Left lung (tissue), 4 donors: ENCODE measurements at regions not wholly inside any gene's neighbourhood (a gene's known extent, or its start where the extent isn't known, plus 50 kb on each side); places are given as distances from the start of the nearest gene placed in this dataset.

ENCODE experiments used
- ATAC-seq: fragments of 200-7000 bp; cut with Tn5 transposase; one replicate; pipeline ENCODE4 v1.9.1; 2020; ENCODE audit warnings: moderate library complexity
- DNase-seq, 4 donors: peaks; one replicate each; pipeline ENCODE4 v3.0.0-alpha.2; 2013 to 2020
- H3K27ac ChIP-seq, 2 donors: fragments of 200-600 bp; sonication (generic) in 1 of 2; one replicate each; pipeline versions ENCODE4 v1.5.0 to v1.8.0; 2020 to 2021
- H3K27me3 ChIP-seq, 2 donors: fragments of 200-600 bp; sonication (generic) in 1 of 2; one replicate each; pipeline versions ENCODE4 v1.5.0 to v1.8.0; 2020 to 2021
- H3K36me3 ChIP-seq, 2 donors: fragments of 200-600 bp; sonication (generic) in 1 of 2; one replicate each; pipeline versions ENCODE4 v1.5.0 to v1.8.0; 2020 to 2021
- H3K4me1 ChIP-seq, 2 donors: fragments of 200-600 bp; one replicate each; pipeline ENCODE4 v1.8.0; 2021
- H3K4me3 ChIP-seq, 2 donors: fragments of 200-600 bp; sonication (generic) in 1 of 2; one replicate each; pipeline versions ENCODE4 v1.5.0 to v1.8.0; 2020 to 2021; ENCODE audit warnings: mild to moderate bottlenecking in 1 of 2
- H3K9me3 ChIP-seq, 2 donors: fragments of 200-600 bp; sonication (generic) in 1 of 2; one replicate each; pipeline versions ENCODE4 v1.5.0 to v1.8.0; 2020 to 2021
- CTCF ChIP-seq, 2 donors: fragments of 200-600 bp; sonication (generic) in 1 of 2; IDR thresholded peaks; one replicate each; pipeline versions ENCODE4 v1.5.0 to v1.8.0; 2021; ENCODE audit warnings: antibody characterized with exemption in 2 of 2
- intact Hi-C, 2 donors: fragments of 100-400 bp; cut with DNase I; formaldehyde crosslinking; loops; one replicate each; pipeline versions ENCODE4 v1.11.2 to v1.14.2; 2022
- donor health status: DM: no; HTN: yes; CAD: no.
- donor health status: DM: no; HTN: no; CAD: no.

GRCh38 chr2:215621381-215621780 lies 185.5 kb upstream of the FN1 start:
- no peak for ATAC-seq
- intact Hi-C loops = no loop called here
- no peak overlapping the region for H3K27ac ChIP-seq
- no peak for TF ChIP-seq CTCF (IDR thresholded peaks at IDR 0.05)
- H3K27me3 ChIP-seq = no peaks in the 10 kb centered on the region
- H3K36me3 ChIP-seq = no peaks in the 10 kb centered on the region
- peaks cover 9 to 22% of the 10 kb centered on the region in 2 donors for H3K4me1 ChIP-seq
- H3K9me3 ChIP-seq = no peaks in the 10 kb centered on the region
- H3K4me3 ChIP-seq = no peak overlapping the region
- DNase-seq = no peak

- intact Hi-C loops = no loop called here
- ATAC-seq (no peak), DNase-seq (no peak)
- no peak overlapping the region for H3K27ac ChIP-seq
- peaks cover 9 to 22% of the 10 kb centered on the region in 2 donors for H3K4me1 ChIP-seq
- no peaks in the 10 kb centered on the region for H3K36me3 ChIP-seq
- H3K27me3 ChIP-seq = no peaks in the 10 kb centered on the region
- H3K4me3 ChIP-seq = no peak overlapping the region
- H3K9me3 ChIP-seq = no peaks in the 10 kb centered on the region
- no peak for TF ChIP-seq CTCF (IDR thresholded peaks at IDR 0.05)
These were observed 184.7 kb upstream of the FN1 start for GRCh38 chr2:215620528-215620927.

- Histone ChIP-seq H3K36me3 (no peaks in the 10 kb centered on the region), H3K4me3 (no peak overlapping the region), H3K27ac (no peak overlapping the region), H3K9me3 (no peaks in the 10 kb centered on the region), H3K4me1 (peaks cover 9 to 22% of the 10 kb centered on the region in 2 donors), H3K27me3 (no peaks in the 10 kb centered on the region)
- DNase-seq (peak in 2 of 4 donors; percentile 76 to 83), ATAC-seq (peak; percentile 19)
- intact Hi-C loops = no loop called here
- no peak for TF ChIP-seq CTCF (IDR thresholded peaks at IDR 0.05)
These were observed 184.1 kb upstream of the FN1 start for GRCh38 chr2:215619989-215620388.

- no peak overlapping the region for H3K4me3 ChIP-seq
- H3K9me3 ChIP-seq = no peaks in the 10 kb centered on the region
- H3K4me1 ChIP-seq = peaks cover 3 to 18% of the 10 kb centered on the region in 2 donors
- DNase-seq (no peak), ATAC-seq (no peak)
- TF ChIP-seq CTCF (IDR thresholded peaks at IDR 0.05) = no peak
- H3K27me3 ChIP-seq = no peaks in the 10 kb centered on the region
- H3K27ac ChIP-seq = no peak overlapping the region
- no peaks in the 10 kb centered on the region for H3K36me3 ChIP-seq
- intact Hi-C loops = no loop called here
These were observed 183.4 kb upstream of the FN1 start for GRCh38 chr2:215619022-215619958.

- no peak for ATAC-seq
- intact Hi-C loops = no loop called here
- DNase-seq = no peak
- no peaks in the 10 kb centered on the region for H3K36me3 ChIP-seq
- peaks cover 1 to 18% of the 10 kb centered on the region in 2 donors for H3K4me1 ChIP-seq
- H3K4me3 ChIP-seq = no peak overlapping the region
- H3K9me3 ChIP-seq = no peaks in the 10 kb centered on the region
- TF ChIP-seq CTCF (IDR thresholded peaks at IDR 0.05) = no peak
- no peaks in the 10 kb centered on the region for H3K27me3 ChIP-seq
- no peak overlapping the region for H3K27ac ChIP-seq
These were observed 182.3 kb upstream of the FN1 start for GRCh38 chr2:215618145-215618544.
